Karpas-422 (cell line): ENCODE measurements at regions not wholly inside any gene's neighbourhood (a gene's known extent, or its start where the extent isn't known, plus 50 kb on each side); places are given as distances from the start of the nearest gene placed in this dataset.

Experiments used
- small RNA-seq: library from RNA; depleted of rRNA; stranded (forward); fragments of <200 nt; gene quantifications from one replicate; pipeline ENCODE3, GENCODE V24; 2014

Small RNA genes lying in the stretch of these regions (small RNA-seq; reads per million reads assigned to genes)
- 0.12 reads per million for gene MIR187
